ENCODE measurements at regions not wholly inside any gene's neighbourhood (a gene's known extent, or its start where the extent isn't known, plus 50 kb on each side); places are given as distances from the start of the nearest gene placed in this dataset.
A peak's percentile ranks its signal among the peaks of the same experiment; 100 is the strongest.

- TF ChIP-seq NFXL1 (CRISPR knock-in tag; IDR thresholded peaks at IDR 0.05) = no peak
- TF ChIP-seq ZNF77 (CRISPR knock-in tag; IDR thresholded peaks at IDR 0.05) = no peak
- TF ChIP-seq KLF16 (IDR thresholded peaks at IDR 0.05) = peak; percentile 62
- TF ChIP-seq SMC3 (conservative IDR thresholded peaks at IDR 0.05; ENCODE audit: insufficient read depth, low read depth, low read length) = 0 out of 2 replicates have a peak, but pooled peaks have one; percentile 28
- TF ChIP-seq, protein P1, sequence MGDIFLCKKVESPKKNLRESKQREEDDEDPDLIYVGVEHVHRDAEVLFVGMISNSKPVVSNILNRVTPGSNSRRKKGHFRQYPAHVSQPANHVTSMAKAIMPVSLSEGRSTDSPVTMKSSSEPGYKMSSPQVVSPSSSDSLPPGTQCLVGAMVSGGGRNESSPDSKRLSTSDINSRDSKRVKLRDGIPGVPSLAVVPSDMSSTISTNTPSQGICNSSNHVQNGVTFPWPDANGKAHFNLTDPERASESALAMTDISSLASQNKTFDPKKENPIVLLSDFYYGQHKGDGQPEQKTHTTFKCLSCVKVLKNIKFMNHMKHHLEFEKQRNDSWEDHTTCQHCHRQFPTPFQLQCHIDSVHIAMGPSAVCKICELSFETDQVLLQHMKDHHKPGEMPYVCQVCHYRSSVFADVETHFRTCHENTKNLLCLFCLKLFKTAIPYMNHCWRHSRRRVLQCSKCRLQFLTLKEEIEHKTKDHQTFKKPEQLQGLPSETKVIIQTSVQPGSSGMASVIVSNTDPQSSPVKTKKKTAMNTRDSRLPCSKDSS (IDR thresholded peaks at IDR 0.05; ENCODE audit: low read depth, partially characterized antibody) = no peak
- no peak for TF ChIP-seq PRMT5 (CRISPR knock-in tag; IDR thresholded peaks at IDR 0.05)
- peak; percentile 42; the same call in 1 of the 2 replicates for TF ChIP-seq ZNF24 (IDR thresholded peaks at IDR 0.05)
- TF ChIP-seq ZNF133 (CRISPR knock-in tag; IDR thresholded peaks at IDR 0.05) = no peak
- no peak for TF ChIP-seq TCF7L2 (IDR thresholded peaks at IDR 0.05; ENCODE audit: low read depth, low read length)
- TF ChIP-seq, protein P2, sequence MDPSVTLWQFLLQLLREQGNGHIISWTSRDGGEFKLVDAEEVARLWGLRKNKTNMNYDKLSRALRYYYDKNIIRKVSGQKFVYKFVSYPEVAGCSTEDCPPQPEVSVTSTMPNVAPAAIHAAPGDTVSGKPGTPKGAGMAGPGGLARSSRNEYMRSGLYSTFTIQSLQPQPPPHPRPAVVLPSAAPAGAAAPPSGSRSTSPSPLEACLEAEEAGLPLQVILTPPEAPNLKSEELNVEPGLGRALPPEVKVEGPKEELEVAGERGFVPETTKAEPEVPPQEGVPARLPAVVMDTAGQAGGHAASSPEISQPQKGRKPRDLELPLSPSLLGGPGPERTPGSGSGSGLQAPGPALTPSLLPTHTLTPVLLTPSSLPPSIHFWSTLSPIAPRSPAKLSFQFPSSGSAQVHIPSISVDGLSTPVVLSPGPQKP (CRISPR knock-in tag; IDR thresholded peaks at IDR 0.05) = no peak
- TF ChIP-seq HOMEZ (CRISPR knock-in tag; IDR thresholded peaks at IDR 0.05) = no peak
- TF ChIP-seq L3MBTL2 (IDR thresholded peaks at IDR 0.05) = no peak
- TF ChIP-seq LARP7 (IDR thresholded peaks at IDR 0.05) = no peak
- no peak for TF ChIP-seq GABPB2 (CRISPR knock-in tag; conservative IDR thresholded peaks at IDR 0.05)
- TF ChIP-seq POLR2A (conservative IDR thresholded peaks at IDR 0.05) = no peak
- TF ChIP-seq CREM (IDR thresholded peaks at IDR 0.05; ENCODE audit: low read depth) = 0 out of 2 replicates have a peak, but pooled peaks have one; percentile 11
- no peak for TF ChIP-seq NELFE (IDR thresholded peaks at IDR 0.05; ENCODE audit: insufficient read depth, insufficient read length)
- no peak for TF ChIP-seq RBM39 (optimal IDR thresholded peaks at IDR 0.05; ENCODE audit: low read depth, low read length)
- TF ChIP-seq CEBPB (tag; IDR thresholded peaks at IDR 0.05) = peak; percentile 9; the same call in 1 of the 2 replicates
- TF ChIP-seq YBX1 (IDR thresholded peaks at IDR 0.05) = no peak
These were observed 63.6 kb upstream of the PWP1 start (continued) for GRCh38 chr12:107622001-107622400.
